ENCODE measurements at regions not wholly inside any gene's neighbourhood (a gene's known extent, or its start where the extent isn't known, plus 50 kb on each side); places are given as distances from the start of the nearest gene placed in this dataset.

GRCh38 chr20:50399555-50399916 is 110.6 kb upstream of the PTPN1 start:
- TF ChIP-seq POLR2A (IDR thresholded peaks at IDR 0.05; ENCODE audit: extremely low read depth, insufficient read length) (no peak), CTCF (IDR thresholded peaks at IDR 0.05; ENCODE audit: low read depth, low read length) (no peak), MAX (IDR thresholded peaks at IDR 0.05; ENCODE audit: low read depth, low read length) (no peak)

All from NB4 (cell line).